ENCODE measurements at regions not wholly inside any gene's neighbourhood (a gene's known extent, or its start where the extent isn't known, plus 50 kb on each side); places are given as distances from the start of the nearest gene placed in this dataset.
A peak's percentile ranks its signal among the peaks of the same experiment; 100 is the strongest.

- no peaks in the 10 kb centered on the region for H3K4me1 Mint-ChIP-seq (ENCODE audit: low read depth, unreplicated experiment)
- intact Hi-C loops (cut with micrococcal nuclease; ENCODE audit: unreplicated experiment), result loop anchor here (10.0 kb wide), 1 partner anchor 226 kb away; no protein-coding TSS in a partner anchor
- no peak for DNase-seq
- peaks cover 4% of the 10 kb centered on the region for H3K9me3 Mint-ChIP-seq (ENCODE audit: low read depth, unreplicated experiment)
- CTCF ChIA-PET, result no interaction called here
- no peak overlapping the region for H3K27ac Mint-ChIP-seq (ENCODE audit: unreplicated experiment)
- no peaks in the 10 kb centered on the region for H3K27me3 Mint-ChIP-seq (ENCODE audit: unreplicated experiment)
- no TSS peak for BruUV-seq (replicated peaks)
- no peaks in the 10 kb centered on the region for H3K36me3 Mint-ChIP-seq (ENCODE audit: insufficient read depth, unreplicated experiment)
- H3K4me3 Mint-ChIP-seq (ENCODE audit: low read depth, unreplicated experiment), result no peak overlapping the region
- no peak for TF ChIP-seq CTCF (IDR thresholded peaks at IDR 0.05; ENCODE audit: unreplicated experiment)
Observed at GRCh38 chr10:111590703-111591102, 513.9 kb downstream of the ADRA2A start.

GRCh38 chr10:111593578-111593977 lies 516.7 kb downstream of the ADRA2A start:
- CTCF ChIA-PET, result no interaction called here
- no peak overlapping the region for H3K4me3 Mint-ChIP-seq (ENCODE audit: low read depth, unreplicated experiment)
- no peak for TF ChIP-seq CTCF (IDR thresholded peaks at IDR 0.05; ENCODE audit: unreplicated experiment)
- no peaks in the 10 kb centered on the region for H3K36me3 Mint-ChIP-seq (ENCODE audit: insufficient read depth, unreplicated experiment)
- no peaks in the 10 kb centered on the region for H3K4me1 Mint-ChIP-seq (ENCODE audit: low read depth, unreplicated experiment)
- H3K27ac Mint-ChIP-seq (ENCODE audit: unreplicated experiment), result no peak overlapping the region
- BruUV-seq (replicated peaks), result no TSS peak
- DNase-seq, result no peak
- intact Hi-C loops (cut with micrococcal nuclease; ENCODE audit: unreplicated experiment), result loop anchor here (10.0 kb wide), 1 partner anchor 229 kb away; no protein-coding TSS in a partner anchor
- H3K9me3 Mint-ChIP-seq (ENCODE audit: low read depth, unreplicated experiment), result peaks cover 4% of the 10 kb centered on the region
- no peaks in the 10 kb centered on the region for H3K27me3 Mint-ChIP-seq (ENCODE audit: unreplicated experiment)

GRCh38 chr10:111595173-111595572 lies 518.3 kb downstream of the ADRA2A start:
- no peaks in the 10 kb centered on the region for H3K27me3 Mint-ChIP-seq (ENCODE audit: unreplicated experiment)
- no peak for TF ChIP-seq CTCF (IDR thresholded peaks at IDR 0.05; ENCODE audit: unreplicated experiment)
- no peak for DNase-seq
- H3K36me3 Mint-ChIP-seq (ENCODE audit: insufficient read depth, unreplicated experiment), result no peaks in the 10 kb centered on the region
- no peak overlapping the region for H3K4me3 Mint-ChIP-seq (ENCODE audit: low read depth, unreplicated experiment)
- H3K4me1 Mint-ChIP-seq (ENCODE audit: low read depth, unreplicated experiment), result no peaks in the 10 kb centered on the region
- no TSS peak for BruUV-seq (replicated peaks)
- CTCF ChIA-PET, result no interaction called here
- H3K27ac Mint-ChIP-seq (ENCODE audit: unreplicated experiment), result no peak overlapping the region
- peaks cover 6% of the 10 kb centered on the region for H3K9me3 Mint-ChIP-seq (ENCODE audit: low read depth, unreplicated experiment)
- intact Hi-C loops (cut with micrococcal nuclease; ENCODE audit: unreplicated experiment), result loop anchor here (5.0 to 10.0 kb wide), 2 partner anchors 230 to 518 kb away; partner anchors contain the start of gene ADRA2A

DNA sequence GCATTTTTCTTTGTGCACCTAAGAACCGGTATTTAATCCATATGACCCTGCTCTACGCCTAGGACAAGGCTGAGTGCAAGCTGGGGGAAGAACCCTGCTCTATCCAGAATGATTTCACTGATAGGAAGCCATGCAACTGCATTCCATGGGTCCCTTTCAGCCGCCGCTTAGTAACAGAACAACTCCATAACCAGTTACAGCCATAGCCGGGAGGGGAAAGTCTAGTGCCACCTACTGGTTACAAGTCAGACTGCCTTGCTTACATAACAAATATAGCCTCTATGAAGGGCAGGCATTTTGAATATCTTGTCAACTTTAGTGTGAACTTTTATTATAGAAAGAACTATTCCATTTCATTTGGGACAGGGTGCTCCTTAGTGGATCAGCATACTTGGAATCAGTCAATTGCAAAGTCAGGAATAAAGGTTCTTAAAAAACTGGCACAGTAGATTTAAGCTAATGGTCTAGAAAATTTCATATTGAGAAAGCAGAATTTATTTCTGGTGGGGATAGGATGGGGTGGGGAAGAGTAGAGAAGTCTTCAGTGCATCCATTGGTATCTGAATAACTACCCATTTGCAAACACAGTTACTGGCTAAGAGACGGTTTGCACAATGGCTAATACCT lies 521.7 kb downstream of the ADRA2A start:
- peak; percentile 40 for DNase-seq
- CTCF ChIA-PET, result interaction anchor here (1.3 kb wide), 1 partner anchor 522 kb away, joined by 3 read pairs; the partner anchor contains the start of gene ADRA2A

More for the DNA sequence above, 521.7 kb downstream of the ADRA2A start:
- H3K9me3 Mint-ChIP-seq (ENCODE audit: low read depth, unreplicated experiment), result peaks cover 5% of the 10 kb centered on the region
- H3K27ac Mint-ChIP-seq (ENCODE audit: unreplicated experiment), result no peak overlapping the region
- no peak for TF ChIP-seq CTCF (IDR thresholded peaks at IDR 0.05; ENCODE audit: unreplicated experiment)
- intact Hi-C loops (cut with micrococcal nuclease; ENCODE audit: unreplicated experiment), result loop anchor here (5.0 to 10.0 kb wide), 2 partner anchors 234 to 521 kb away; partner anchors contain the start of gene ADRA2A
- no peaks in the 10 kb centered on the region for H3K27me3 Mint-ChIP-seq (ENCODE audit: unreplicated experiment)
- no TSS peak for BruUV-seq (replicated peaks)
- no peaks in the 10 kb centered on the region for H3K36me3 Mint-ChIP-seq (ENCODE audit: insufficient read depth, unreplicated experiment)
- H3K4me1 Mint-ChIP-seq (ENCODE audit: low read depth, unreplicated experiment), result no peaks in the 10 kb centered on the region
- H3K4me3 Mint-ChIP-seq (ENCODE audit: low read depth, unreplicated experiment), result no peak overlapping the region
